HL-60 (cell line): ENCODE measurements at regions not wholly inside any gene's neighbourhood (a gene's known extent, or its start where the extent isn't known, plus 50 kb on each side); places are given as distances from the start of the nearest gene placed in this dataset.

ENCODE experiments used
- GABPA ChIP-seq: IDR thresholded peaks from 2 replicates; pipeline ENCODE4 v1.6.1; 2012; ENCODE audit warnings: low read depth
- POLR2AphosphoS5 ChIP-seq: IDR thresholded peaks from 2 replicates; pipeline ENCODE4 v1.6.1; 2012; ENCODE audit warnings: low read depth
- TF ChIP-seq, protein P1 (sequence below): IDR thresholded peaks from one replicate; pipeline ENCODE4 v1.5.1; 2011; ENCODE audit warnings: low read length, control low read depth, inconsistent platforms; ENCODE audit not compliant: insufficient read depth

- no peak for TF ChIP-seq GABPA
- TF ChIP-seq, protein P1, sequence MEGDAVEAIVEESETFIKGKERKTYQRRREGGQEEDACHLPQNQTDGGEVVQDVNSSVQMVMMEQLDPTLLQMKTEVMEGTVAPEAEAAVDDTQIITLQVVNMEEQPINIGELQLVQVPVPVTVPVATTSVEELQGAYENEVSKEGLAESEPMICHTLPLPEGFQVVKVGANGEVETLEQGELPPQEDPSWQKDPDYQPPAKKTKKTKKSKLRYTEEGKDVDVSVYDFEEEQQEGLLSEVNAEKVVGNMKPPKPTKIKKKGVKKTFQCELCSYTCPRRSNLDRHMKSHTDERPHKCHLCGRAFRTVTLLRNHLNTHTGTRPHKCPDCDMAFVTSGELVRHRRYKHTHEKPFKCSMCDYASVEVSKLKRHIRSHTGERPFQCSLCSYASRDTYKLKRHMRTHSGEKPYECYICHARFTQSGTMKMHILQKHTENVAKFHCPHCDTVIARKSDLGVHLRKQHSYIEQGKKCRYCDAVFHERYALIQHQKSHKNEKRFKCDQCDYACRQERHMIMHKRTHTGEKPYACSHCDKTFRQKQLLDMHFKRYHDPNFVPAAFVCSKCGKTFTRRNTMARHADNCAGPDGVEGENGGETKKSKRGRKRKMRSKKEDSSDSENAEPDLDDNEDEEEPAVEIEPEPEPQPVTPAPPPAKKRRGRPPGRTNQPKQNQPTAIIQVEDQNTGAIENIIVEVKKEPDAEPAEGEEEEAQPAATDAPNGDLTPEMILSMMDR = no peak
- TF ChIP-seq POLR2AphosphoS5 = no peak
These were observed 265.8 kb upstream of the CYRIA start for GRCh38 chr2:16931441-16931840.
